Gastrocnemius medialis (tissue), 4 donors: ENCODE measurements at regions not wholly inside any gene's neighbourhood (a gene's known extent, or its start where the extent isn't known, plus 50 kb on each side); places are given as distances from the start of the nearest gene placed in this dataset.

Source experiments
- ATAC-seq, 2 donors: fragments of 150-250 bp; one replicate each; pipeline ENCODE4 v1.9.1; 2016
- DNase-seq, 2 donors: peaks; one replicate each; pipeline ENCODE4 v3.0.0-alpha.2; 2019
- H3K27ac ChIP-seq, 4 donors: fragments of 200-600 bp; sonication (generic); 1 replicate in 1 of 4; 2 replicates in 3 of 4; pipeline ENCODE4 v1.5.1; 2016 to 2018; ENCODE audit warnings: mild to moderate bottlenecking in 2 of 4, moderate library complexity in 1 of 4
- H3K27me3 ChIP-seq, 3 donors: fragments of 200-600 bp; sonication (generic) in 2 of 3; 1 replicate in 1 of 3; 2 replicates in 2 of 3; pipeline versions ENCODE4 v1.5.1 to v1.6.0; 2016 to 2019; ENCODE audit warnings: mild to moderate bottlenecking in 1 of 3, moderate library complexity in 1 of 3
- H3K36me3 ChIP-seq, 2 donors: fragments of 200-600 bp; sonication (generic) in 1 of 2; one replicate each; pipeline ENCODE4 v1.5.1; 2017 to 2018
- H3K4me1 ChIP-seq, 2 donors: fragments of 200-600 bp; sonication (generic) in 1 of 2; one replicate each; pipeline ENCODE4 v1.5.1; 2016 to 2017; ENCODE audit warnings: mild to moderate bottlenecking in 2 of 2
- H3K4me3 ChIP-seq, 4 donors: fragments of 200-600 bp; sonication (generic) in 3 of 4; 1 replicate in 1 of 4; 2 replicates in 3 of 4; pipeline ENCODE4 v1.5.1; 2016 to 2019; ENCODE audit warnings: mild to moderate bottlenecking in 2 of 4
- H3K9me3 ChIP-seq, 3 donors: fragments of 200-600 bp; sonication (generic) in 2 of 3; 1 replicate in 1 of 3; 2 replicates in 2 of 3; pipeline ENCODE4 v1.5.1; 2016 to 2019
- POLR2A ChIP-seq, 2 donors: fragments of 450-650 bp; IDR thresholded peaks; one replicate each; pipeline ENCODE4 v1.6.1; 2017; ENCODE audit warnings: antibody characterized with exemption in 2 of 2, mild to moderate bottlenecking in 2 of 2, moderate library complexity in 2 of 2
- in situ Hi-C, 4 donors: fragments of 200-750 bp; cut with MboI; loops; one replicate each; pipeline versions ENCODE4 v1.15.0 to v1.8.0; 2017; ENCODE audit warnings: low sequenced_read_pairs in 4 of 4
- intact Hi-C: fragments of 100-400 bp; cut with DNase I; formaldehyde crosslinking; loops from one replicate; pipeline ENCODE4 v1.15.1; 2023; ENCODE audit warnings: low total_unique reads
- TF ChIP-seq, protein P1 (sequence below), 5 experiments: fragments of 450-650 bp in 3 of 5; fragments of 200-600 bp in 2 of 5; sonication (generic) in 2 of 5; IDR thresholded peaks in 4 of 5; conservative IDR thresholded peaks in 1 of 5; 1 replicate in 4 of 5; 2 replicates in 1 of 5; pipeline ENCODE4 v1.5.1; 2016 to 2019; ENCODE audit warnings: antibody characterized with exemption in 5 of 5, mild to moderate bottlenecking in 3 of 5, moderate library complexity in 3 of 5

DNA sequence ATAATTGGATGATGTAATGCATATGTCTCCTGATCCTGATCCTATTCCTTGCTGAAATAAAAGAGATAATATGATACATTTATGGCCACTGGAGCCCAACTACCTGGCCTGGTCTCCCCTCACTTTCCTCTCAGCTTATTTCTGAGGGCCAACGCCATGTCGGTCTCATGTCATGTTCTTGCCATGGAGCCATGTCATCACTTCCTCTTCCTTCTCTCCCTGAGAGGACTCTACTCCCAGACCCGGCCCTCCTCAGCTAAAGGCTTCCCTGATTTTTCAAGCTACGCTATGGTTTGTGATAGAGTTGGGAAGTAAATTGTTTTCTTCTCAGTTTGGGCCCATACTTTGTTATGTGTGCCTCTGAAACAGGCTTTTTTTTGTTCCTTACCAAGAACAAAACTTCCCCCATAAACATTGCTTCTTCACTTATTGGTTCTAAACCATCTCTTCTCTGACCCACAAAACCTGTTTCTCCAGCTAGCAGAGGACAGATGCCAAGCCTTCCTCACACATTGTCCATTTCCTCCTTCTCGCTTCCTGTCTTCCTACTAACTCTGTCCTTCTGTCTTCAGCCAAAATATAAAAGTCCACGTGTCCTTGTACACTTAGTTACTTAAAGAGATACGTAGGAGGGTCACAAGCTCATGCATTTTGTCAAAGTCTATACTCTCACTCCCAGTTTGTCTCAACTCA, 319.9 kb upstream of the DACH1 start:
- no peaks in the 10 kb centered on the region for H3K27me3 ChIP-seq
- intact Hi-C loops (no loop called here), in situ Hi-C loops (no loop called here)
- no peak overlapping the region for H3K4me3 ChIP-seq
- ATAC-seq (no peak), DNase-seq (no peak)
- no peak overlapping the region for H3K27ac ChIP-seq
- no peaks in the 10 kb centered on the region for H3K9me3 ChIP-seq
- TF ChIP-seq, protein P1, sequence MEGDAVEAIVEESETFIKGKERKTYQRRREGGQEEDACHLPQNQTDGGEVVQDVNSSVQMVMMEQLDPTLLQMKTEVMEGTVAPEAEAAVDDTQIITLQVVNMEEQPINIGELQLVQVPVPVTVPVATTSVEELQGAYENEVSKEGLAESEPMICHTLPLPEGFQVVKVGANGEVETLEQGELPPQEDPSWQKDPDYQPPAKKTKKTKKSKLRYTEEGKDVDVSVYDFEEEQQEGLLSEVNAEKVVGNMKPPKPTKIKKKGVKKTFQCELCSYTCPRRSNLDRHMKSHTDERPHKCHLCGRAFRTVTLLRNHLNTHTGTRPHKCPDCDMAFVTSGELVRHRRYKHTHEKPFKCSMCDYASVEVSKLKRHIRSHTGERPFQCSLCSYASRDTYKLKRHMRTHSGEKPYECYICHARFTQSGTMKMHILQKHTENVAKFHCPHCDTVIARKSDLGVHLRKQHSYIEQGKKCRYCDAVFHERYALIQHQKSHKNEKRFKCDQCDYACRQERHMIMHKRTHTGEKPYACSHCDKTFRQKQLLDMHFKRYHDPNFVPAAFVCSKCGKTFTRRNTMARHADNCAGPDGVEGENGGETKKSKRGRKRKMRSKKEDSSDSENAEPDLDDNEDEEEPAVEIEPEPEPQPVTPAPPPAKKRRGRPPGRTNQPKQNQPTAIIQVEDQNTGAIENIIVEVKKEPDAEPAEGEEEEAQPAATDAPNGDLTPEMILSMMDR (IDR thresholded peaks at IDR 0.05 in 4 of 5, conservative IDR thresholded peaks at IDR 0.05 in 1 of 5): no peak
- H3K36me3 ChIP-seq: no peaks in the 10 kb centered on the region
- no peaks in the 10 kb centered on the region for H3K4me1 ChIP-seq

DNA sequence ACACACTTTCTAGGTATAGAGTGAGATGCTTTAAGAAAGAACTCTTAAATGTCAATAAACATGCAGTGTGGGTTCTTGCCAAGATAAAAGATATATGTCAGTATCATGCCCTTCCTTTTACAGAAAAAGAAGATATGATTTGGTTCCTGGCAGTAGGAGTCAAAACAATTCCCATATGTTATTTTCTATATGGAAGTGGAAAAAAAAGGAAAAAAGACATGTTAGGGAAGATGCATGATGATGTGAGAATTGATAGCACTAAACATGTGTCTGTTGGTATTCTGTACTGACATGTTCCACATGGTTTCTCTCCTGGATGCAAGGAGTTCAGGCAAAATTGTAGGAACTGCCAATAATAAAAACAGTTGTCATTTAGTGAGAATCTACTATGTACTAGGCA, 318.8 kb upstream of the DACH1 start:
- TF ChIP-seq POLR2A (IDR thresholded peaks at IDR 0.05): no peak
- TF ChIP-seq, protein P1 (IDR thresholded peaks at IDR 0.05 in 4 of 5, conservative IDR thresholded peaks at IDR 0.05 in 1 of 5): no peak
- Histone ChIP-seq H3K27me3 (no peaks in the 10 kb centered on the region), H3K9me3 (no peaks in the 10 kb centered on the region), H3K36me3 (no peaks in the 10 kb centered on the region), H3K27ac (no peak overlapping the region), H3K4me1 (no peaks in the 10 kb centered on the region), H3K4me3 (no peak overlapping the region)
- ATAC-seq (no peak), DNase-seq (no peak)
- in situ Hi-C loops: no loop called here
- intact Hi-C loops: no loop called here

DNA sequence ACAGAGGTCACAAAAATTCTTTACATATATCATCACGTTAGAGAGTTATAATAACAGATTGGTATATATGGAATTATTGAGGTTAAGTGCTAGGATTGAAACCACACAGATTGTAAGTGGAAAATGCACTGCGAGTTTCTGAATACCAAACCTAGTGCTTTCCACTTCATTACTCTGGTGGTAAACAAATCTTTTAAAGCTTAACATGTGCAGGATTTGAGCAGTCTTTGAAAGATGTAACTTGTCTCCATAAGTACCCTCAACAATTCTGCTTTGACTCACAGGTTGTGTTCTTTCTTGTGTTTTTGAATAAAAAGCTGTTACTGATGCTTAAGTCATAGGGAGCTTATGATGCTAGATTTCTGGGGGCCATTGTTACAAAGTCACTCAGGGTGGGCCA, 314.7 kb upstream of the DACH1 start:
- H3K4me3 ChIP-seq: no peak overlapping the region
- no peaks in the 10 kb centered on the region for H3K4me1 ChIP-seq
- DNase-seq: no peak
- no peak overlapping the region for H3K27ac ChIP-seq
- intact Hi-C loops: no loop called here
- H3K36me3 ChIP-seq: no peaks in the 10 kb centered on the region
- H3K9me3 ChIP-seq: no peaks in the 10 kb centered on the region
- TF ChIP-seq, protein P1 (IDR thresholded peaks at IDR 0.05 in 4 of 5, conservative IDR thresholded peaks at IDR 0.05 in 1 of 5): no peak
- TF ChIP-seq POLR2A (IDR thresholded peaks at IDR 0.05): no peak
- H3K27me3 ChIP-seq: no peaks in the 10 kb centered on the region
- in situ Hi-C loops: no loop called here
- ATAC-seq: no peak

DNA sequence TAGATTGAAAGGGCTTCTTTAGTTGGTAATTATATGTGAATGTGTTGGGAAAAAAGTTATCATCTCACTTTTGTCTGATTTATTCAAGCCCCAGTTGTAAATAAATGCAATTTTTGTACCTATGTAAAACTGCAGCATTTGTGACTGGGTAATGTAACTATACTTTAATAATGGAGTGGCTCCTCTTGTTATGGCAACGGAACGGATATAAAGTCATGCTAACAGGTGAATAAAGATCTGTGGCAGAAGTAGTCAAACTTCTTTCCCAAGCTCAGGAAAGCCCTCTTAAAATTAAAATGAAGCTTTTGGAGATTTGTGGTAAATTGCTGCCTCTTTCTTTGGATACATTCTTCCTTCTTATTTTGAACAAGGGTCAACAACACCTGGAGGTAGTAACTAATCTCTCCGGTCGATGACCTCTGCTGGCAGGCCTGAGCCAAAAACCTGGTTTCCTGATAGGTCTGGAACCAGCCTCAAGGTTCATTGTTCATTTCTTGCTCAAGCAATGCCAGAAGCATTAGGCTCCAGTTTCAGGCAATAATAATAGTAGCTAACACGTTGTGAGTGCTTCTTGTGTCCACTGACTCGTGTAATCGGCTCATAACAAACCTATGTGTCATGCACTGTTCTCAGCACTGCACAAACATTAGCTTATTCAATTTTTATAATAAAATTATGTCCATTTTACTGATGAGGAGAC, 313.4 kb upstream of the DACH1 start:
- in situ Hi-C loops (no loop called here), intact Hi-C loops (no loop called here)
- Histone ChIP-seq H3K36me3 (no peaks in the 10 kb centered on the region), H3K4me1 (no peaks in the 10 kb centered on the region), H3K4me3 (no peak overlapping the region), H3K27ac (no peak overlapping the region), H3K27me3 (no peaks in the 10 kb centered on the region), H3K9me3 (no peaks in the 10 kb centered on the region)
- ATAC-seq (no peak), DNase-seq (no peak)
- TF ChIP-seq POLR2A (IDR thresholded peaks at IDR 0.05): no peak
- TF ChIP-seq, protein P1 (IDR thresholded peaks at IDR 0.05 in 4 of 5, conservative IDR thresholded peaks at IDR 0.05 in 1 of 5): no peak
